Neural cell (in vitro differentiated cells): ENCODE measurements at regions not wholly inside any gene's neighbourhood (a gene's known extent, or its start where the extent isn't known, plus 50 kb on each side); places are given as distances from the start of the nearest gene placed in this dataset.

ENCODE experiments used
- CTCF ChIP-seq: fragments of 450-650 bp; IDR thresholded peaks from 2 replicates; pipeline ENCODE4 v1.5.1; 2014; ENCODE audit warnings: antibody characterized with exemption, mild to moderate bottlenecking, moderate library complexity; ENCODE audit not compliant: poor library complexity, severe bottlenecking
- POLR2AphosphoS5 ChIP-seq: IDR thresholded peaks from 2 replicates; pipeline ENCODE4 v1.6.1; 2012
- SMC3 ChIP-seq: fragments of 450-650 bp; conservative IDR thresholded peaks from 2 replicates; pipeline ENCODE4 v1.6.1; 2014; ENCODE audit warnings: antibody characterized with exemption, mild to moderate bottlenecking, moderate library complexity; ENCODE audit not compliant: poor library complexity
- TF ChIP-seq, protein P1 (sequence below): IDR thresholded peaks from 2 replicates; pipeline ENCODE4 v1.6.1; 2012; ENCODE audit warnings: borderline replicate concordance

DNA sequence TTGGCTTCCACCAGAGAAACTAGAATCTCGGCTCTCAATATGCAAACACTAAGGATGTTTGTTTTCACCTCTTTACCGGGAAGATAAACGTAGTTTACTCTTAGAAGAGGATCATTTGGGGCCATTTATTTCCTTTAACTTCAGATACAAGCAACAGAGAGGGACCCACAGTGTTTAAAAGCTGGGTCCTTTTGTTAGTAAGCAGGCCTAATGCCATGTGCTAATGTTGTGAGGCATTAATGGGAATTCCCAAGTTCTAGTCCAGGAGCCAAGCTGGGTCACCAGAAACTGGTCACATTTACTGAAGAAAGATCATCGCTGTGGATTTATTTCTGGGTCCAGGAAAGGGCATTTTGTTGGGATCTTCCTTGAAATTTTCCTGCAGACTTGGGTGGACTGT lies 78.1 kb upstream of the ADAMTS9 start:
- TF ChIP-seq CTCF (no peak), SMC3 (no peak), POLR2AphosphoS5 (no peak)
- TF ChIP-seq, protein P1, sequence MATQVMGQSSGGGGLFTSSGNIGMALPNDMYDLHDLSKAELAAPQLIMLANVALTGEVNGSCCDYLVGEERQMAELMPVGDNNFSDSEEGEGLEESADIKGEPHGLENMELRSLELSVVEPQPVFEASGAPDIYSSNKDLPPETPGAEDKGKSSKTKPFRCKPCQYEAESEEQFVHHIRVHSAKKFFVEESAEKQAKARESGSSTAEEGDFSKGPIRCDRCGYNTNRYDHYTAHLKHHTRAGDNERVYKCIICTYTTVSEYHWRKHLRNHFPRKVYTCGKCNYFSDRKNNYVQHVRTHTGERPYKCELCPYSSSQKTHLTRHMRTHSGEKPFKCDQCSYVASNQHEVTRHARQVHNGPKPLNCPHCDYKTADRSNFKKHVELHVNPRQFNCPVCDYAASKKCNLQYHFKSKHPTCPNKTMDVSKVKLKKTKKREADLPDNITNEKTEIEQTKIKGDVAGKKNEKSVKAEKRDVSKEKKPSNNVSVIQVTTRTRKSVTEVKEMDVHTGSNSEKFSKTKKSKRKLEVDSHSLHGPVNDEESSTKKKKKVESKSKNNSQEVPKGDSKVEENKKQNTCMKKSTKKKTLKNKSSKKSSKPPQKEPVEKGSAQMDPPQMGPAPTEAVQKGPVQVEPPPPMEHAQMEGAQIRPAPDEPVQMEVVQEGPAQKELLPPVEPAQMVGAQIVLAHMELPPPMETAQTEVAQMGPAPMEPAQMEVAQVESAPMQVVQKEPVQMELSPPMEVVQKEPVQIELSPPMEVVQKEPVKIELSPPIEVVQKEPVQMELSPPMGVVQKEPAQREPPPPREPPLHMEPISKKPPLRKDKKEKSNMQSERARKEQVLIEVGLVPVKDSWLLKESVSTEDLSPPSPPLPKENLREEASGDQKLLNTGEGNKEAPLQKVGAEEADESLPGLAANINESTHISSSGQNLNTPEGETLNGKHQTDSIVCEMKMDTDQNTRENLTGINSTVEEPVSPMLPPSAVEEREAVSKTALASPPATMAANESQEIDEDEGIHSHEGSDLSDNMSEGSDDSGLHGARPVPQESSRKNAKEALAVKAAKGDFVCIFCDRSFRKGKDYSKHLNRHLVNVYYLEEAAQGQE: no peak
